Activated T-helper 1 cell treated with anti-CD3 and anti-CD28 coated beads, Interleukin-12 subunit alpha, Interleukin-12 subunit beta, Interleukin-2, Interleukin-4 antibody, amounts not matched to agents 30 ng/mL and 10 ng/mL and 1 ng/mL, durations not matched to agents 14 hours and 24 hours and 36 hours (primary cell): ENCODE measurements at regions not wholly inside any gene's neighbourhood (a gene's known extent, or its start where the extent isn't known, plus 50 kb on each side); places are given as distances from the start of the nearest gene placed in this dataset.

Experiments
- DNase-seq: peaks from one replicate; pipeline ENCODE4 v3.0.0; 2021; ENCODE audit warnings: low spot score
- H3K27ac Mint-ChIP-seq: one replicate; pipeline ENCODE4 v1.8.0; 2021; ENCODE audit warnings: mild to moderate bottlenecking, mixed read lengths
- H3K27me3 Mint-ChIP-seq: one replicate; pipeline ENCODE4 v1.8.0; 2022; ENCODE audit warnings: mild to moderate bottlenecking, moderate library complexity, mixed read lengths; ENCODE audit not compliant: insufficient read depth
- H3K36me3 Mint-ChIP-seq: one replicate; pipeline ENCODE4 v1.8.0; 2021; ENCODE audit warnings: low read depth, mixed read lengths
- H3K4me1 Mint-ChIP-seq: one replicate; pipeline ENCODE4 v1.8.0; 2021; ENCODE audit warnings: low read depth, mixed read lengths
- H3K4me3 Mint-ChIP-seq: one replicate; pipeline ENCODE4 v1.8.0; 2021; ENCODE audit warnings: mild to moderate bottlenecking, moderate library complexity, mixed read lengths
- H3K9me3 Mint-ChIP-seq: one replicate; pipeline ENCODE4 v1.8.0; 2021; ENCODE audit warnings: mixed read lengths
- intact Hi-C: fragments of 100-400 bp; cut with micrococcal nuclease; formaldehyde crosslinking; loops from one replicate; pipeline ENCODE4 v1.15.1; 2024

GRCh38 chr11:129287920-129288319 is 87.7 kb upstream of the BARX2 start:
- no peak overlapping the region for H3K4me3 Mint-ChIP-seq
- intact Hi-C loops, result loop anchor here (10.0 kb wide), 2 partner anchors 357 to 1253 kb away; no protein-coding TSS in a partner anchor
- H3K27me3 Mint-ChIP-seq, result peaks cover 19% of the 10 kb centered on the region
- no peak for DNase-seq
- H3K27ac Mint-ChIP-seq, result no peak overlapping the region
- no peaks in the 10 kb centered on the region for H3K9me3 Mint-ChIP-seq
- H3K36me3 Mint-ChIP-seq, result no peaks in the 10 kb centered on the region
- peaks cover 6% of the 10 kb centered on the region for H3K4me1 Mint-ChIP-seq

- DNase-seq, result no peak
- peaks cover 14% of the 10 kb centered on the region for H3K4me1 Mint-ChIP-seq
- intact Hi-C loops, result loop anchor here (10.0 kb wide), 2 partner anchors 358 to 1252 kb away; no protein-coding TSS in a partner anchor
- H3K27ac Mint-ChIP-seq, result no peak overlapping the region
- no peak overlapping the region for H3K4me3 Mint-ChIP-seq
- H3K9me3 Mint-ChIP-seq, result no peaks in the 10 kb centered on the region
- no peaks in the 10 kb centered on the region for H3K36me3 Mint-ChIP-seq
- peaks cover 19% of the 10 kb centered on the region for H3K27me3 Mint-ChIP-seq
Observed at GRCh38 chr11:129286813-129287212, 88.8 kb upstream of the BARX2 start.

GRCh38 chr11:129285402-129285786 is 90.3 kb upstream of the BARX2 start:
- no peak overlapping the region for H3K27ac Mint-ChIP-seq
- H3K4me1 Mint-ChIP-seq, result peaks cover 22% of the 10 kb centered on the region
- intact Hi-C loops, result loop anchor here (10.0 kb wide), 2 partner anchors 359 to 1251 kb away; no protein-coding TSS in a partner anchor
- no peak overlapping the region for H3K4me3 Mint-ChIP-seq
- H3K9me3 Mint-ChIP-seq, result no peaks in the 10 kb centered on the region
- H3K36me3 Mint-ChIP-seq, result no peaks in the 10 kb centered on the region
- H3K27me3 Mint-ChIP-seq, result peaks cover 19% of the 10 kb centered on the region
- DNase-seq, result no peak

- DNase-seq, result no peak
- Mint-ChIP-seq H3K27ac (no peak overlapping the region), H3K9me3 (no peaks in the 10 kb centered on the region), H3K4me1 (peaks cover 32% of the 10 kb centered on the region), H3K4me3 (no peak overlapping the region), H3K27me3 (peaks cover 12% of the 10 kb centered on the region), H3K36me3 (no peaks in the 10 kb centered on the region)
- intact Hi-C loops, result loop anchor here (5.0 to 10.0 kb wide), 3 partner anchors 362 to 1248 kb away; no protein-coding TSS in a partner anchor
Observed at GRCh38 chr11:129283141-129283540, 91.0 kb upstream of the ARHGAP32 start.

GRCh38 chr11:129282634-129283033 is 90.5 kb upstream of the ARHGAP32 start:
- Mint-ChIP-seq H3K4me3 (no peak overlapping the region), H3K4me1 (peaks cover 37% of the 10 kb centered on the region), H3K9me3 (no peaks in the 10 kb centered on the region), H3K36me3 (no peaks in the 10 kb centered on the region), H3K27me3 (peaks cover 14% of the 10 kb centered on the region), H3K27ac (no peak overlapping the region)
- no peak for DNase-seq
- intact Hi-C loops, result loop anchor here (5.0 to 10.0 kb wide), 3 partner anchors 362 to 1248 kb away; no protein-coding TSS in a partner anchor

- Mint-ChIP-seq H3K4me1 (peaks cover 40% of the 10 kb centered on the region), H3K4me3 (no peak overlapping the region), H3K36me3 (no peaks in the 10 kb centered on the region)
Observed at GRCh38 chr11:129281471-129282415, 89.6 kb upstream of the ARHGAP32 start.

GRCh38 chr11:129280027-129280811 is 88.1 kb upstream of the ARHGAP32 start:
- no peaks in the 10 kb centered on the region for H3K36me3 Mint-ChIP-seq
- peak overlapping the region; percentile 79 for H3K4me3 Mint-ChIP-seq

More at GRCh38 chr11:129281471-129282415, 89.6 kb upstream of the ARHGAP32 start:
- no peak for DNase-seq
- Mint-ChIP-seq H3K27ac (no peak overlapping the region), H3K27me3 (peaks cover 22% of the 10 kb centered on the region), H3K9me3 (no peaks in the 10 kb centered on the region)
- intact Hi-C loops, result loop anchor here (2.0 to 10.0 kb wide), 5 partner anchors 165 to 1247 kb away; partner anchors contain the start of gene PRDM10

GRCh38 chr11:129279326-129280026 is 87.4 kb upstream of the ARHGAP32 start:
- peaks cover 40% of the 10 kb centered on the region for H3K4me1 Mint-ChIP-seq
- H3K9me3 Mint-ChIP-seq, result no peaks in the 10 kb centered on the region
- peak; percentile 74 for DNase-seq
- H3K27me3 Mint-ChIP-seq, result peaks cover 29% of the 10 kb centered on the region
- H3K27ac Mint-ChIP-seq, result peak overlapping the region; percentile 81
- H3K4me3 Mint-ChIP-seq, result peak overlapping the region; percentile 79
- no peaks in the 10 kb centered on the region for H3K36me3 Mint-ChIP-seq
- intact Hi-C loops, result loop anchor here (2.0 to 10.0 kb wide), 8 partner anchors 163 to 1637 kb away; partner anchors contain the start of genes APLP2, PRDM10 and SNX19

More at GRCh38 chr11:129280027-129280811, 88.1 kb upstream of the ARHGAP32 start:
- Mint-ChIP-seq H3K9me3 (no peaks in the 10 kb centered on the region), H3K27me3 (peaks cover 28% of the 10 kb centered on the region), H3K4me1 (peaks cover 40% of the 10 kb centered on the region), H3K27ac (peak overlapping the region; percentile 81)
- intact Hi-C loops, result loop anchor here (2.0 to 10.0 kb wide), 5 partner anchors 163 to 1245 kb away; partner anchors contain the start of gene PRDM10
- no peak for DNase-seq

- peak overlapping the region; percentile 69 for H3K27ac Mint-ChIP-seq
- peak overlapping the region; percentile 81 for H3K4me3 Mint-ChIP-seq
- peaks cover 29% of the 10 kb centered on the region for H3K27me3 Mint-ChIP-seq
- no peaks in the 10 kb centered on the region for H3K9me3 Mint-ChIP-seq
- peaks cover 40% of the 10 kb centered on the region for H3K4me1 Mint-ChIP-seq
- H3K36me3 Mint-ChIP-seq, result no peaks in the 10 kb centered on the region
- intact Hi-C loops, result loop anchor here (2.0 to 5.0 kb wide), 3 partner anchors 614 to 1638 kb away; partner anchors contain the start of genes APLP2 and SNX19
- no peak for DNase-seq
Observed at GRCh38 chr11:129278586-129279319, 86.6 kb upstream of the ARHGAP32 start.

GRCh38 chr11:129277198-129277843 is 85.2 kb upstream of the ARHGAP32 start:
- peak overlapping the region; percentile 81 for H3K4me3 Mint-ChIP-seq
- H3K9me3 Mint-ChIP-seq, result no peaks in the 10 kb centered on the region
- no peak for DNase-seq

GRCh38 chr11:129275828-129276227 is 83.7 kb upstream of the ARHGAP32 start:
- Mint-ChIP-seq H3K4me3 (no peak overlapping the region), H3K27ac (no peak overlapping the region), H3K36me3 (no peaks in the 10 kb centered on the region), H3K9me3 (no peaks in the 10 kb centered on the region), H3K27me3 (peaks cover 31% of the 10 kb centered on the region), H3K4me1 (peaks cover 23% of the 10 kb centered on the region)
- DNase-seq, result no peak
- intact Hi-C loops, result loop anchor here (5.0 kb wide), 2 partner anchors 616 to 791 kb away; partner anchors contain the start of gene APLP2

More at GRCh38 chr11:129277198-129277843, 85.2 kb upstream of the ARHGAP32 start:
- intact Hi-C loops, result loop anchor here (5.0 kb wide), 2 partner anchors 615 to 790 kb away; partner anchors contain the start of gene APLP2
- H3K27me3 Mint-ChIP-seq, result peaks cover 30% of the 10 kb centered on the region
- H3K36me3 Mint-ChIP-seq, result no peaks in the 10 kb centered on the region
- H3K4me1 Mint-ChIP-seq, result peaks cover 28% of the 10 kb centered on the region
- no peak overlapping the region for H3K27ac Mint-ChIP-seq
